T-helper 9 cell (primary cell): ENCODE measurements at regions not wholly inside any gene's neighbourhood (a gene's known extent, or its start where the extent isn't known, plus 50 kb on each side); places are given as distances from the start of the nearest gene placed in this dataset.

Source experiments
- DNase-seq: peaks from one replicate; pipeline ENCODE4 v3.0.0-alpha.2; 2020

DNA sequence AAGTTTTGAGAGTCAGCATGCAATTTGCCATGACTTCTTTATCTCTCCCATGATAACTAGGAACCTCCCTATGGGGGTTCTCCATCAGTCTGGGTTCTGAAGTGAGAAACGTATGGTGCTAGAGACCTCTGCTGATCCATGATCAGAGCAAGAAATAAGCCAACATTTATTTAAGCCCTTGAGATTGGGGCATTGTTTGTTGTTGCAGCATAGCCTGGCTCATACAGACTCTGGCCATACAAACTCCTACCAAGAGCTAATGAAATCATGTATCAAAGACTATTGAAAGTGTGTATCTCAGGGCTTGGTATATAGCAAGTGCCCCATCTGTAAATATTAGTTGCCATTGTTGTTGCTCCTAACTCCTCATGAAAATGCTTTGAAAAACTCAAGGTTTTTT is 233.9 kb downstream of the MAF start:
- DNase-seq = no peak

DNA sequence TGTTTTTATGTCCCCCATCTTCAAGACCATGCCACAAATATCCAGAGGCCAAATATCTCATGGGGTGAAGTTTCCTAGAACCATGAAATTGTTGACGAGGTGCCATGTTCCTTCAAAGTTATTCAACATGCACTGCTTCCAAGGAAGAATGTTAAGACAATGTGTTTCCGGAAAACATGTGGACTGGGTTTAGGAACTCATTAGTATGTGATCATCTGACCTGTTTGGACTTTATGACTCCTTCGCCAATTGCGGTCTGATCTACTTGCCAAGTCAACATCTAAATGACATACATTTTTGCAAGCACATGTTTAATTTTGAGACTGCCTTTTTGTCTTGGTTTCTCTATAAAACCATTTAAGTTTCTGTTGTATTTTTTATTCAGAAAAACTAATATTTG is 234.8 kb downstream of the MAF start:
- DNase-seq = no peak

DNA sequence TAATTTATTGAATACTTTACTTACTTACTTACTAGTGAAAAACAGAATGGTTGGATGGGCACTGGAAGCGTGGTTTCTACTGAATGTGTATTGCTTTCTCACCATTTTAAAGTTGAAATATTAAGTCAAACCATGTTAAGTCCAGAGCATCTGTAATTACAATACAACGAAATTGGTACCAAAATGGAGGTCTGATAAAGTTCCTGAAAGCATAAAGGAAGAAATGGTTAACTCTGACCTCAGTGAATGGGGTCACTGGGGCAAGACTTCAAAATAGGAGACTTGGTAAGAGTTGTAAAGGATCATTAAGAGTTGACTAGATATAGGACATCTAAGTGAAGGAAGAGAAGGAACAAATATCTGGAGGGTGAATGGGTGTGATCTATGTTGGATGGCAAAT is 237.1 kb downstream of the MAF start:
- DNase-seq = no peak

DNA sequence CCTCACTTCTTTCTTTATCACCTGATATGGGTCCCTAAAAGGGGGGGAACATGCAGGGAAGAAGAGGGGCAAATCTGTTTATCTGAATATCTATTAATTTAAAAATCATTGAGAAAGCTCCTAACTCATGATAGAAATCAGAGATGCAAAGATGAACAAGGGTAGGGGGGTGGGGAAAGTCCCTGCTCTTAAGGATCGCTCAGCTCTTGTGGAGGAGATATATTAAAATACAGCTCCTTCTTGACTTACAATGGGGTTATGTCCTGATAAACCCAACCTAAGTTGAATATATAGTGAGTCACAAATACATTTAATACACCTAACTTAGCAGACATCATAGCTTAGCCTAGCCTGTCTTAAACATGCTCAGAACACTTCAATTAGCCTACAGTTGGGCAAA is 237.5 kb downstream of the MAF start:
- DNase-seq = no peak

DNA sequence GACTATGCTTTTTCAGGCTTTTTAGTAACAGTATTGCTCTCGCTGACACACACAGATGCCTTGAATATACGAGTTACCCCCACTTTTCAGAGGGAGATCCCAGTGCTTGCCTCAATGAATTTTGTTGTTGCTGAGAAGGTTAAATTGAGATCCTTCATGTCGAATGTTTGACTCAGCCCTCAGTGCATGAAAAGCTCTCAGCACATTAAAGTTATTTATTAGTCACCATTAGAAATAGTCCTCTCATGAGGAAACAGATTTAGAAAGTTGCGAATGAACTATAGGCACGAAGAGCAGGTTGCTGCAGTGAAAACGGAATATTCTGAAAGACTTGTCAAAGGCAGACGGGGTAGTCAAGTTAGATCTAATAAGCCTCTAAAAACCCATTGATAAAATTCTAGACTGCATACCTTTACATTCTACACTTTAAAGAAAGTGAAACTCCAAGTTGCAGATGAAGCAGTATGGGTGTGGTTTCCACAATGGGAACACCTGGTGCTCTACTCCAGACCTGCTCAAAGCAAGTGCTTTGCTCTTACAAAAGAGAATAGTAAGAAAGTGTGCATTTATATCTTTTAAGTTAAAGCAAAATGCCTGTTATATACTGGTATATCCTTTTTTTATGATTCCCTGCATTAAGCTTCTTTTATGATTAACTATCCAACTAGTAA is 238.1 kb downstream of the MAF start:
- no peak for DNase-seq

DNA sequence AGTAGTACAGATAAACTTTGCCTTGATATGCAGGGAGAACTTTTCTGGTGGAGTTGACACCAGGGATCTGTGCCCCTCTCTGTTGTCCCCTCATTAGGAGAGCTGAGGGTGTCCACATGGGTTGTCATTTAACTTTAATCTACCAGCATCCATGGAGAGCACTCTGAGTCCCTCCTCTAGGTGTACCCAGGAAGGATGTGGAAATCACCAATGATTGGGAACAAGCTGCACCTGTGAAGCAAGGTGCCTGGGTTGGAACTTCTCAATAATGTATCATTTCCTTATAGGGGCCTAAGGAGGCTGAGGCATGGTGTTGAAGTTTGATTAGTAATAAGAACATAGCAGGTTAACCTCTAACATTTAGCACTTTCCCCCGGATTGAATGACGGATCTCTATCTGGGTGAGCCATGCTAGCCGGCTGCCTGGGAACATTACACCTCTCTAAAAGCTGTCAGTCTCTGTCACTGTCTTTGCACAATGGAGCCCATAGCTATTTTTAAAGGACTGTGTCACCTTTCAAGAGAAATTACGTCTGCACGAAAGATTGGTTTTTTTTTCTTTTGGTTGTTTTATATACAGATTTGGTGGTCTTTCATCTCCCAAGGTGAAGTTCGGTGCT is 239.3 kb downstream of the MAF start:
- DNase-seq = no peak

DNA sequence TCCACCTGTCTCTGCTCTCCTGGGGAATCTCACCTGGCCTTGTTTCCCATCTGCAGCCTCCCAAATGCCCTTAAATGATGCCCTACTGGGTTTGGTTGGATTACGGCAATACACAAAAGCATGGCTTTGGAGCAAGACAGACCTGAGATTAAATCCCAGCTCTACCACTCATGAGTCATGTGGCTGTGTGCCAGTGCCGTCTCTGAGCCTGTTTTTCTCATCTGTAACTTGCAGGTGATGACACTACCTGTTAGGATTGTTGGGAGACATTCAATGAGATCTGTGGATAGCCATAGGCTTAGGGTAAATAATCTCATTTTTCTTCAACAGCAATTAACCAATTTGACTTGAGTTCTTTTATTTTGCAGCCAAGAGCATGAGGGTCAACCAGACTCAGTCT is 240.3 kb downstream of the MAF start:
- no peak for DNase-seq

DNA sequence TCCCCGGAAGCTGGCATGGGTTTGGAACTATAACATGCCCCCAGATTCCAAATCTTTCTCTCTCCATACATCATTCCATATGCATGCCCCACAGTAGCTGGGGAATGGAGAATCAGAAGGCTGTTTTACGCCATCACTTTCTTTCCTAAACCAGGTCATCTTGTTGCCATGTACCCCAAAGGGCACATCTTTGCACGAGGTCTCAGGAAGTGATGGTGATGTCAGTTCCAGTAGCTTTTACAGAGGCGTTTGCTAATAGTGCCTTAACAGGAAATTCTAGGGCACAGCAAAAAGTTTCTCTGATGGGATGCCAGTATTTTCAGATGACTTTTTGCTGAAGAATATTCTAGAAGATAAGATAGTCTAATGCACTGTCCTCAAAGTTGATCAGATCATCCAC is 241.5 kb downstream of the MAF start:
- DNase-seq = no peak

DNA sequence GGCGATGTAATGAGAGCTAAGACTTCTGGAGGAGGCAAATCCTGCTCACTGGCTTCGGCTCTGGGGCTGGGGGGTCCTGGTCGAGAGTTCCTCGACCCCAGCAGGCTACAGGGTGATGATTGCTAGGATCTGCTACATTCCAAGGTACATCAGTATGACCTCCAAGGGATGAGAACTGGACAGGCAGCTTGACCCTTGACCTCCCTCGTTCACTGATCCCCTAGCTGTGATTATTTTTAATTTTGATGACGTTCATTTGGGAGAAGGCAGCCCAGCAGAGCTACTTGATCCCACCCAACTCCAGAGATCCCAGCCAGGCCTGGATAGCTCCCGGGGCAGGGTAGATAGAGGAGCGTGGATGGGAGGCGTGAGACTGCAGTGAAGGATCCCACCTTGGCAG is 242.3 kb downstream of the MAF start:
- no peak for DNase-seq

DNA sequence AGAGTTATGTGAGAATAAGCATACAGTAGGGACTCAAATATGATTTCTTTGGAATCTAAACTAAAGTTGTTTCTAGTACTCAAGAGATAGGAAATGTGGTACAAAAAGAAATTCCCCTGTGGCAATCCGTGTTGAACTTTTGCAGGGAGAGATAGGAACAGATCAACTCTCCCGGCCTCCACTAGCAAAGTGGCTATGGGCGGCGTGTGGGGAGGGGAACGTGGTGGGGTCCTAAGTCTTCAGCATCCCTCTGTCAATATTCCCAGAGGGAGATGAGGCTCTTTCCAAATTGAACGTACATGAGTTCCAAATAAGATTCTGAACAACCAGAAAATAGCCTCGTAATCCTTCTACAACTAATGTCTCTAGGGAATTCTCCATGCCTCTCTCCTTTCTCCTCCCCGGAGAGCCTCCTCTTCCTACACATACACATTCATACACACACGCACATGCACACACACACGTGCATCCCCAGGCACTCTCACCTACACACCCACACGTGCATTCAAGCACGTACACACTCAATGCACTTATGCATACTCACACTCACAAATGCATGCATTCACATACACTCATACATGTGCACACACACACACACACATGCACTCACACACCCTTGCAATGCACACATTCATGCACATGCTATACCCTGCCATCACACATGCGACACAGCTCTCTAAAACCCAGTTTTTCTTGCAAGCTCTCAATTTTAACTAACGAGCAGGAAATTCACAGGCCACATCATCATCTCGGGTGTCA is 244.8 kb downstream of the MAF start:
- DNase-seq = no peak

DNA sequence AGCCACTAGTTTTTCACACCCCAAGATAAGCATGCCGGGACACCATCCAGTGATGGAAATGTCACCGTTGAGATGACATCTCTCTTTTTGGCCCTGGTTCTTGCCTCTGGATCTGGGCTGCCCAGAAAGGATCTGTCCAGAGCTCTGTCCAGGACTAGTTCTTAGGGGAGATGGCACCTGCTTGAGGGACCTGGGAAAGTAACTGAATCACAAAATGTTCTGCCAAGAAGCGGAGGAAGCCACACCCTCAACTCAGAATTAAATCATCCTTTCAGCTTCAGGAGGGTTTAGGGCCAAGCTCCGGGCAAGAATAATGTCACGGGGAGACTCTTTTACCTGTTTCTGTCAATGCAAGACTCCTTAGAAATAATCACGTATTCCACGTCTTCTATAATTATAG is 248.6 kb downstream of the MAF start:
- DNase-seq = no peak

DNA sequence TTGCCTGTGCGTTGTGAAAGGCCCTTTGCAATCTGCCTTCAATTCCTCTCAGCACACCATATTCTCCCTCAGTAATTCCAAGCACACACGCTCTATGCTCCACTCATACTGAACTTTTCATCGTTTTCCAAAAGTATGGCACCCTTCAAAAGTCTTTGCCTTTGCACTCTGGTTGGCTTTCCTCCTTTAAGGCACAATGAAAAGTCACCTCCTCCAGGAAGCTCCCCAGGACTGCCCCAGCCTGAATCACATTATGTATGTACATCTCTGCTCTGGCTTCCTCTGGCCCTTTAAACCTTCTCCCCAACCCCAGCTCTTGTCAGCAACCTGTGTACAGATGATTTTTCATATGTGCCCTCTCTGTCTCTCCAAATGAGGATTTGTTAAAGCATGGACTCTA is 250.7 kb downstream of the MAF start:
- no peak for DNase-seq

DNA sequence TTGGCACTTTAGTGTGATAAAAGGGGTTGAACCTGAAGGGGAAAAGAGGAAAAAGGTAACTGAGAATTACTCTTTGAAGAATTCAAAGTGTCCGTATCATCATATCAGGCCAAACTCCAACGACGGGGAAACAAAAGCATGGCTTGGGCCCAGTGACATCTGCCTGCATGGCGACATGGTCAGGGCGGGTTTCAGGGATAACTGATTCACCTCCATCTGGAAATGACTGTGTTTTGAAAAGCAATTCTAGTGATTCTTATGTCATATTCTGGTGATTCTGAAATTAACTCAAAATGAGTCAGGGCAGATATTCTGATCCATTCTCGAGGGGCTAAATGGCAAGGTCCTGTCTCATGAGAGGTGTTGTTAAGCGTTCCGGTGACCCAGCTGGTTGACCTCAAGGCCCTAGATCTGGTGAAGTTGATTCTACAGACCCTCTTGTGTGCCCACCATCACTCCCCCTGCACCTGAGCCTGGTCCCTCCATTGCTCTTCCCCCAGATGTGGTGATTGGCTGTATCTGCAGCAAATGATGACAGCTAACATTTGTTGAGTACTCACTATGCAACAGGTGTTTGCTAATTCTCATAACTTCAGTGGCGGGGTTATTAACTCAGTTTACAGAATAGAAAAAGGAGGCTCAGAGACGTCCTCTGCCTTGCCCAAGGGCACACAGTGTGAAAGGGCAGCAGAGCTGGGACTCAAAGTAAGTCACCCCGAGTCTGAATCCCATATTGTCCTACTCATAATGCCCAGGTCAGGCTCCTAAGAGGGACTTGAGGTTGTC is 251.8 kb downstream of the MAF start:
- no peak for DNase-seq

DNA sequence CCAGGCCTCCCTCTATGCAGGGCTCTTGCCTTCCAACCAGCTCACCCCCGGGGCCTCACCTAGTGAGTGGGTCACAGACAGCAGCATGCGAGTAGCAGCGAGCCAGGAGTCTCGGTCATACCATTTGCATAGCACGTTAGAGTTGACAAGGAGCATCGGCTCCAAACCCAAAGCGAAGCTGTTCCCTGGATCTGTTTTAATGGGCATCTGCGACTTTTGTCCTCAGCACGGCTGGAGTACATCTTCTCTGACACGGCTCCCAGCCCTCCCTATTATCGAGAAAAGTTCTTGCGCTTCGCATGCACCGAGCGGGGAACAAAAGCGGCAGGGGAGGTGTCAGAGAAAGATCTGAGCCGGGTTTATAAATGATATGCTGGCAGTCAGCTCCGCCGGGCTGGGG is 253.3 kb downstream of the MAF start:
- DNase-seq = no peak

DNA sequence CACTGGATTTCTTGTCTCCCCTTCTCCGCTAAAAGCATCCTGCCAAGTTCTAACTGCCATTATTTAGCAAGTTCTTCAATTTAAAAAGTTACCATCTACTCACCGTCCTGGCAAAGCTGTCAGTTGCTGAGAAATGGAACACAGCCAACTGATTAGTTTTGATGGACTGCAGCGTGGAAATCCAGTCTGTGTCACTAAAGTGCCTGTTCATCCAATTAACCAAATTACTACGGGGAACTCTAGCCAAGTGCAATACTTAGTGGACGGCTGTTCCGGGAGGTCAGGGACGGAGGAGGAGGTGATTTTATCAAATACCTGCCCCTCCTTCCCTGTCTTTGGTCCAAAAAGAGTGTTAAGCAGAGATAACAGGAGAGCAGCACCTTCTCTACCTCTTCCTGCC is 260.7 kb downstream of the MAF start:
- no peak for DNase-seq

DNA sequence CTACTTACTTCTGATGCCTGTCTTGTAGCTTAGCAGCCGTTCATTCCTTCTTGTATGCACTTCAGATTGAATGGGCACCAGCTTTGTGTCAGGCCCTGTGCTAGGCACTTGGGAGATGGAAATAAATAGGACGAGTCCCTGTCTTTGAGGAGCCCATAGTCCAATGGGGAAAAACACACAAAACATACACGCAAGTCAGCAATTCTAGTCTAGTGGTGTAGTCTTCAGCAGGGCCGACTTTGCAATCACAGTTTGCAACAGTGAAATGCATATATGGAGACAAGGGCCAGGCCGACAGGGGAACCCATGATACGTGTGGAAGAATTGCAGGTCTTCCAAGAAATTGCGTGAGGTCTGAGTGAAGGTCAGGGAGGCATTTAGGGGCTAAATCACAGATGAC is 262.6 kb downstream of the MAF start:
- DNase-seq = no peak

DNA sequence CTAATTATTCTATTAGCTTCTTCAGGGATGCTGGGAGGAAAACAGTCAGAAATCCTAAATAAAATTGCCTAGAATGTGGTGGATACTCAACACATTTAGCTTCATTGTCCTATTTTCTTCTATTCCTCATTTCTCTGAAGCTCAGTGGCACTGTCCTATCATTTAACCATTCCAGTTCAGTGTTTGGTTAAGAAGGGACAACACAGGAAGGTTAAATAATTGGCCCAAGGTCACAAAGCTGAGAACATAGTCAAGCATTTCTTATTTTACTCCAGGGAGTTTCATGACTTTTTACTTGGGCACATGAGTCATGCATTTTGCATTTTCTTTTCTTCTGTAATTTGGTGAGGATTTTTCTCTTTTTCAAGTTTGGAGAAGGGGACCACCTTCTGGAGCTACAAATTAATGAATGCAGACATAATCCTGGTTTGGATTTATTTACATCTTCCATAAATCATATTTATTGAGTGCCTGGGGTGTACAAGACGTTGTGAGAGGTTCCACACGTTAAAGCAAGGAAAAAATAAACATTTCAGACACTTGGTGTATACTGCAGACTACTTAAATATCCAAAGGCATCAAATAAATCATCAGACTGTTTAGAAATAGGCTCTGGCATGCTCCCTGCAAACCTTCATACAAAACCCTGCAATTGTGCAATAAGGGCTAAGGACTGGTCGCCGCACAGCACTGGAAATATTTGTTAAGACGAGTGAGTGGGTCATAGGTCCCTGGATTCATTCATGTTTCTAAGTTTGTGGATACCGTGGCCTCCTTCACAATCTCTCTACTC is 263.9 kb downstream of the MAF start:
- DNase-seq = no peak

DNA sequence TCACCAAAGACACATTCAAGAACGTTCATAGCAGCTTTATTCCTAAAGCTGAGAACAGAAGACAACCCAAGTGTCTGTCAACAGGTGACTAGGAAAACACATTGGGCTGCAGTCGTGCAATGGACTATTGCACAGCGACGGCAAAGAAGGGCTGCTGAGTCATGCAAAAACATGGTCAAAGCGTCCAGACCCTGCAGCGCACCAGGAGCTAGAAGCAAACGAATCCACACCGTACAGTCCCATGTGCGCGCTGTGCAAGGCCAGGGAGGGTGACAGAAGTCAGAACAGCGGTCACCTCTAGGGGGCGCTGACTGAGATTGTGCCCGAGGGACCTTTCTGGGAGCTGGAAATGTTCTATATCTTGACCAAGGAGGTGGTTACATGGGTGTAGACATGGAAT is 266.4 kb downstream of the MAF start:
- peak; percentile 26 for DNase-seq

DNA sequence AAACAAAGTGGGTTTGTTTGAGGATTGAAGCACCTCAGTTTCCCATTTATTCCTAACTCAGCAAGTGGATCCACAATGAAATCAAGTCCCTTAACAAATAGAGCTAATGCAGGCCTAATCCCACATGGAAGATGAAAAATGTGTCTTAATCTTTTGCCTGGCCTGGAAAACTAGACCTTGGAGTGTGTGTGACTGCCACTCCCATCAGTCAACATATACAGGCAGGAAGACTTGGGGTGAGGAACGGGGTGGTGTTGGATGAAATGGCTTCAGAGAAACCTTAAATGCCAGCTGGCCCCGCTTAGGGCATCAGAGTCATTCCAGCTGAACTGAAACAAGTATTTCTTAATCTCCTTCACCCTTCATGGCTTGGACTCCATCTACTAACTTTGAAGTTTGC is 269.5 kb downstream of the MAF start:
- DNase-seq = no peak

DNA sequence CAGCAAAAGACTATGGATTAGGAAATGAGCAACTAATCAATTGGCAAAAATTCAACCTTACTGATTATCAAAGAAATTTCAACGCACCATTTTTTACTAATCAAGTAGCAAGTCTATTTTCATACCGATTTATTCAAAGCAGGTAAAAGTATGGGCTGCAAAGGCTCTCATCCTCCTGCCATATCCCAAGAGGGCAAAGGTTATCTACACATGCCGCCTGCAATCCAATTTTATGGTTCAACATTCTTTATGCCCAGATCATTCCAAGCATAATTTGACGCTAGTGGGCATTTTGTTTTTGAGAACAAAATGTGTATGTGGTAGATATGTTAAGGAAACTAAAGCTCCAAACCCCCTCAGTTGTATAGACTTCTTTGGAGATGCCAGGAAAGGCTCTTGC is 270.6 kb downstream of the MAF start:
- DNase-seq = no peak

DNA sequence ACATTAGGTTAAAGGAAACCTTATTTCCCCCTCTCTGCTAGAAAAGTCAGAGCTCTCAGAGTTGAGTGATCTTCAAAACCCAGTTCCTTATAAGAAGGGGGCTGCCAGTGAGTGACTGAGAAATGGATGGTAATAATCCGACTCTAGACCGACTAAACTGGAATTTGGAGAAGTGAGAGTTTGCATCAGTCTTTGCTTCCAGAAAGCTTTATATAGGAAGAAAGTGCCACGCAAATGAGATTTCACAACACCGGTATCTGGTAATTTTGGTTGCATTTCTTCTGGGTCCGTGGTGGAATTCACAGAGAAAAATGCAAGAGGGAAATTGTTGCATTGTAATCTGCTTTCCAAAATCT is 271.4 kb downstream of the MAF start:
- no peak for DNase-seq

DNA sequence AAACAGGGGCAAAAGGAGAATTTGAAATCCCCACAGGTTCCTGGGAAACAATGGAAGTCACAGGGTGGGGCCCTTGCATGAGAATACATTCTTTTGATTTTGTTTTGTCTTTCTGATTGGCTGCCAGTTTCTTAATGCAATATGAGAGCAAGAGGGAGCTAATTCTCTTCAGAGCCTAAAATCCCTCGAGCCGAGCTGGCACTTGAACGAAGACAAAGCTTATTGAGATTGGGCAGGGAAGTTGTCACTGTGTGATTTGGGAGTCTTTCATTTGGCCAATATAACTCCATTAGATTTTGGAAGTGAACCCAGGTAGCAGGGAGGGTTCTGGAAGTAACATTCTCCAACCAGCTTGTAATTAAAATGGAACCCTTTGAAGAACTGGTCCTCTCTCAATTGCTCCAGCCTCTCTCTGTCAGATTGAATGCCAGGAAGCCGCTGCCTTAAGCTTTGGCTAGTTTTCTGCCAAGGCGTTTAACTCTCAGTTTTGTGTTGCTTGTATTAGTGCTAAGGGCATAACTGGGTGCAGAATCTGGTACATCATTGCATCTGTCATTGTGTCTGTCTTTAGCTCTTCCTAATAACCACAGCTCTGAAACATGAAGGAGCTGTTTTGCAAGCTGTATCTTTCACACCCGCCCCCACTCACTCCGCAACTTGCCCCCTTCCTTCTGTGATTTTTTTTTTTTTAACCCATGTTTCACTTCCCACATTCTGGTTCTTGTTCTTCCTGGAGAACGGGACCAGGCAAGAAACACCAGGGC is 272.0 kb downstream of the MAF start:
- DNase-seq = no peak
